GF-D8 (cell line): ENCODE measurements at regions not wholly inside any gene's neighbourhood (a gene's known extent, or its start where the extent isn't known, plus 50 kb on each side); places are given as distances from the start of the nearest gene placed in this dataset.
A peak's percentile ranks its signal among the peaks of the same experiment; 100 is the strongest.
"Not testable (repeated sequence)": the region's sequence is repeated elsewhere in the genome, so short reads cannot be mapped to it uniquely, and the experiment has no call there.

ENCODE experiments used
- DNase-seq: peaks from one replicate; lab custom pipeline; 2025; lab: John Stamatoyannopoulos, UW

DNA sequence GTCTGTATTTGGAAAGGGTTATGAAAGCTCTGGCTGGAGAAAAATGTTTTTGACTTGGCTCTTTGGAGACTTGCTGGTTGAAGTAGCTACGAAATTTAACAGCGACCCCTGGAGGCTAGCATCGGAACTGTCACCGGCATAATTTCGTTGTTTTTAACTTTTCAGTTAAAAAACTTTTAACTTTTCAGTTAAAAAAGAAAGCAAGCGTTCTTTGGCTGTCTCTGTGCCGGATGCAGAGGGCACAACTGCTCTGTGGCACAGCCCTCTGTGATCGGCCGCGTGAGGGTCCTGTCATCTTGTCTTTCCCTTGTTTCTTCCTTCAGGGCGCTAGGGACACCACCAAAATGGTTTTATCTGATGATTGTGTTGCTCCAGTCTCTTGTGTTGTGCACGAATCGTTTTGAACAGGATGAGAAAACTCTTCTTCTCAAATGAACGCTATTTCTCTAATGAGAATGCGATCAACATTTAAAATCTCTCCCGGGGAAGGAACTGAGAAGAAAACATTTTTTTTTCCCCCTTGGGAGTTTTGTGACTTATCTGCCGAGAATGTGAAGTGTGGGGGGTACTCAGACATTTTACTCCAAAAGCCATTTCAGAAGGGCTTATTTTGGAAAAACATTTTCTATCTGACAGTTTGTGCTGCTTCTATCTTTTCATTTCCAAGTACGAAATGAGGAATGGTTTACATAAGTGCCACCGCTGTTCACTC is 57.1 kb downstream of the ADCYAP1 start:
- no peak for DNase-seq

DNA sequence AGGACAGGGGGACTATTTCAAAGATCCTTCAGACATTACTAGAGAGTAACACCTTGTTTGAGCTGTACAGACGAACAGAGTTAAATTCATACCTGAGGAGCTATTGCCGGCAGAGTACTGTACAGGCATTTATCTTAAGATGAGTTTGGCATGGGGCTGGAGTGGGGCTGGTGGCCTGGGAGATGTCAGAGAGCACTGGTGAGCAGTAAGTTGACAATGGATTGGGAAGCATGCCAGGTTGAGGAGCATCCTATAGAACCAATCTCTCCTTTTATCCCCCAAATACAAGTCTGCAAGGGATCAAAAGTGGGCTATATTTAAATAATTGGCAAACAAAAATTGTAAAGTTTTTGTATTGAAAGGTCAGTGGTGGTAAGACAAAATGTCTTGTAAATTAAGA is 58.6 kb downstream of the ADCYAP1 start:
- no peak for DNase-seq

DNA sequence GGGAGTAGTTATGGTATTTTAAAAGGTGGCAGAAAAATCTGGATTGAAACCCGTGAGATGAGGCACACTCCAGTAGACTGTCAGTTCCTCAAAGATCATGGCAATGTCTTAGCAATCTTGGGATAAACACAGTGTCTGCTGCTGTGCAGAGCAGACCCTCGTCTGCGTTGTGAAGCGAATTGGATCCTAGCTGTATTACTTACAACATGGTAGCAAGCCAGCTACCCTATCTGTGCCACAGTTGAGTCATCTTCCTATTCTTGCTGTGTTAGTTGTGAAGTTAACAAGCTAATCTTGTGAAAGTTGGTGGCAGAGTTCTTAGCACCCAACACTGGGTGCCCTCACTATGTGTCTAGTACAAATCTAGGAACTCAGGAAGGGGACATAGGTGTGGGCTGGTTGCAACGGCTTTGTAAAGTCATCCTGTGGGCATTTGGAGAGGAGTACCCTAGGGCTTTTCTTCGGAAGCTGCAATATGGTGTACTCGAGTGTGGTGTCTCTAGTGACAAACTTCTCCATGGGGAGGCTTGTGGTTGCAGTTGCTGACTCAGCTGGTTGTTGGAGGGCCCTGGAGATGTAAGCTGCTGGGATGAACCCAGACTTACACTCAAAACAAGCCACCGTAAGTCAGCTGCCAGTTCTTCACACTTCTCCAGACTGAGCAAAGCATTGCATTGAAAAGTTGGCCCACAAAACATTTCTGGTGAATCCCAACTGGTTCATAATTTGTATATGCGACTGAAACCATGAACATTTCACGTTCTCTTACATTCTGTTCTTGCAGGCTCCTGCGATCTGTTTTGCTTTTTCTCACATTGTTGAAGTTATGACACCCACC is 61.5 kb downstream of the ADCYAP1 start:
- peak; percentile 80 for DNase-seq

DNA sequence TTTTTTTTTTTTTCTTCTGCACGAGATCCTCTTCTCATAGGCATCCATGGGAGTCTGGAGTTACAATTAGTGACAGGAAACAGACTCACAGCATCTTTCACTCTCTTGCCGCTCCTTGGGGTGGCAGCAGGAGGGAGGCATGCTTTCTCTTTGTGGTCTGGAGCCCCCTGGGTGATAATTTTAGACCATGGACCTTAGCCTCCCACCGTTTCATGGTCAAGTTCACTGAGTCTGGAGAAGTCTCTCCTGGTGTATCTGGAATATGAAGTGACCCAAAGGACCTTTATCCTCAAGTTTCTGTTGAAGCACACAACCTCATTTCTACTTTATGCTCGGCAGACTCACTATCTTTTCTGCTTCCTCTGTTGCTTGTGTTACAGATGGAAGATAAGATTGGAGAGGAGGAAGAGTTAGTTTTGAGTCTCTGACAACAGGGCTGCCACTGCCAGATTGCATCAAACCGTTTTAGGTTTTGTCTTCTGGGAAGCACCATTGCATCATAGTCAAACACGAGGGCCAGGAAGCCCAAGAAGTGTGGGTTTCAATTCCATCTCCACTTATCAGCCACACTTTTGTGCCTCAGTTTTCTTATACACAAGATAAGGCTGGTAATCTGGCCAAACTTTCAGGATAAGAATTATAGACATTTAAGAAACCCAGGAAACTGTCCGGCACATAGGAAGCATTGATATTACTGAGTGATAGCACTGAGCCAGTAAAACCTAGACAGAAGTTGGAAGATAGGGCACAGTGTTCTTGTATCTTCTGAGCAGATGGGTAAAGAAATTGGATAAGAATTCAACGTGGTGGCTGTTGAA is 62.3 kb downstream of the ADCYAP1 start:
- peak; percentile 97 for DNase-seq

DNA sequence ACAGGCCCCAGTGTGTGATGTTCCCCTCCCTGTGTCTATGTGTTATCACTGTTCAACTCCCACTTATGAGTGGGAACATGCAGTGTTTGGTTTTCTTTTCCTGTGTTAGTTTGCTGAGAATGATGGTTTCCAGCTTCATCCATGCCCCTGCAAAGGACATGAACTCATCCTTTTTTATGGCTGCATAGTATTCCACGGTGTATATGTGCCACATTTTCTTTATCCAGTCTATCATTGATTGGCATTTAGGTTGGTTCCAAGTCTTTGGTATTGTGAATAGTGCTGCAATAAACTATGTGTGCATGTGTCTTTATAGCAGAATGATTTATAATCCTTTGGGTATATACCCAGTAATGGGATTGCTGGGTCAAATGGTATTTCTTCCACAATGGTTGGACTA is 64.2 kb downstream of the ADCYAP1 start:
- not testable (repeated sequence) for DNase-seq

DNA sequence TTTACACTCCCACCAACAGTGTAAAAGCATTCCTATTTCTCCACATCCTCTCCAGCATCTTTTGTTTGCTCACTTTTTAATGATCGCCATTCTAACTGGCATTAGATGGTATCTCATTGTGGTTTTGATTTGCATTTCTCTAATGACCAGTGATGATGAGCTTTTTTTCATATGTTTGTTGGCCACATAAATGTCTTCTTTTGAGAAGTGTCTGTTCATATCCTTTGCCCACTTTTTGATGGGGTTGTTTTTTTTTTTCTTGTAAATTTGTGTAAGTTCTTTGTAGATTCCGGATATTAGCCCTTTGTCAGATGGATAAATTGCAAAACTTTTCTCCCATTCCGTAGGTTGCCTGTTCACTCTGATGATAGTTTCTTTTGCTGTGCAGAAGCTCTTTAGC is 64.6 kb downstream of the ADCYAP1 start:
- not testable (repeated sequence) for DNase-seq

DNA sequence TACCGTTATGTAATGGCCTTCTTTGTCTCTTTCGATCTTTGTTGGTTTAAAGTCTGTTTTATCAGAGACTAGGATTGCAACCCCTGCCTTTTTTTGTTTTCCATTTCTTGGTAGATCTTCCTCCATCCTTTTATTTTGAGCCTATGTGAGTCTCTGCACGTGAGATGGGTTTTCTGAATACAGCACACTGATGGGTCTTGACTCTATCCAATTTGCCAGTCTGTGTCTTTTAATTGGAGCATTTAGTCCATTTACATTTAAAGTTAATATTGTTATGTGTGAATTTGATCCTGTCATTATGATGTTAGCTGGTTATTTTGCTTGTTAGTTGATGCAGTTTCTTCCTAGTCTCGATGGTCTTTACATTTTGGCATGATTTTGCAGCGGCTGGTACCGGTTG is 69.9 kb downstream of the ADCYAP1 start:
- DNase-seq: not testable (repeated sequence)

DNA sequence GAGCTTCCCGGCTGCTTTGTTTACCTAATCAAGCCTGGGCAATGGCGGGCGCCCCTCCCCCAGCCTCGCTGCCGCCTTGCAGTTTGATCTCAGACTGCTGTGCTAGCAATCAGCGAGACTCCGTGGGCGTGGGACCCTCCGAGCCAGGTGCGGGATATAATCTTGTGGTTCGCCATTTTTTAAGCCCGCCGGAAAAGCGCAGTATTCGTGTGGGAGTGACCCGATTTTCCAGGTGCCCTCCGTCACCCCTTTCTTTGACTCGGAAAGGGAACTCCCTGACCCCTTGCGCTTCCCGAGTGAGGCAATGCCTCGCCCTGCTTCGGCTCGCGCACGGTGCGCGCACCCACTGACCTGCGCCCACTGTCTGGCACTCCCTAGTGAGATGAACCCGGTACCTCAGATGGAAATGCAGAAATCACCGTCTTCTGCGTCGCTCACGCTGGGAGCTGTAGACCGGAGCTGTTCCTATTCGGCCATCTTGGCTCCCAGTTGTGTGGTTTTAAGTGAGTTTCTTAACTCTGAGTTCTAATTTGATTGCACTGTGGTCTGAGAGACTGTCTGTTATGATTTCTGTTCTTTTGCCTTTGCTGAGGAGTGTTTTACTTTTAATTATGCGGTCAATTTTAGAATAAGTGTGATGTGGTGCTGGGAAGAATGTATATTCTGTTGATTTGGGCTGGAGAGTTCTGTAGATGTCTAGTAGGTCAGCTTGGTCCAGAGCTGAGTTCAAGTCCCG is 71.9 kb downstream of the ADCYAP1 start:
- not testable (repeated sequence) for DNase-seq

DNA sequence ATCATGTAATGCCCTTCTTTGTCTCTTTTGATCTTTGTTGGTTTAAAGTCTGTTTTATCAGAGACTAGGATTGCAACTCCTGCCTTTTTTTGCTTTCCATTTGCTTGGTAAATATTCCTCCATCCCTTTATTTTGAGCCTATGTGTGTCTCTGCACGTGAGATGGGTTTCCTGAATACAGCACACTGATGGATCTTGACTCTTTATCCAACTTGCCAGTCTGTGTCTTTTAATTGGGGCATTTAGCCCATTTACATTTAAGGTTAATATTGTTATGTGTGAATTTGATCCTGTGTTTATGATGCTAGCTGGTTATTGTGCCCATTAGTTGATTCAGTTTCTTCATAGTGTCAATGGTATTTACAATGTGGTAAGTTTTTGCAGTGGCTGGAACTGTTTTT is 72.7 kb downstream of the ADCYAP1 start:
- not testable (repeated sequence) for DNase-seq

DNA sequence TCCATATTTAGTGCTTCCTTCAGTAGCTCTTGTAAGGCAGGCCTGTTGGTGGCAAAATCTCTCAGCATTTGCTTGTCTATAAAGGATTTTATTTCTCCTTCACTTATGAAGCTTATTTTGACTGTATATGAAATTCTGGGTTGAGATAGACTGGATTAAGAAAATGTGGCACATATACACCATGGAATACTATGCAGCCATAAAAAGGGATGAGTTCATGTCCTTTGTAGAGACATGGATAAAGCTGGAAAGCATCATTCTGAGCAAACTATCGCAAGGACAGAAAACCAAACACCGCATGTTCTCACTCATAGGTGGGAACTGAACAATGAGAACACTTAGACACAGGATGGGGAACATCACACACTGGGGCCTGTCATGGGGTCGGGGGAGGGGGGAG is 73.1 kb downstream of the ADCYAP1 start:
- not testable (repeated sequence) for DNase-seq

DNA sequence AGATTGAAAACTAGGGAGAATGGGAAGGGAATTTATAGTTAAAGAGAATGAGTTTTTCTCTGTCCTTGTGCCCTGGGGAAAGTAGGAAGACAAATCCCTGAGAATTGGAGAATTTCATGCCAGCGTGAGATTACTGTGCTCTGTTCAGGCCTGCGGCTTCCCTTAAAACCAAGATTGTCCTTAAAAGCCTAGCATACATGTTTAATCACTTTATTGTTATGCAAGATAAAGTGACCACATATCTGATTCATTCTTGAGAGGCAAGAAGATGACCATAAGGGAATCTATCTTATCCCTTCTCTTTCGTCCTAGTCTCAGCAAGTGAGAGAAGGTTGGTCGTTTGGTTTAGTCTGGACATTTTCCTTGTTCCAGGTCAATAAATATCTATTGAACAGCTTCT is 75.9 kb downstream of the ADCYAP1 start:
- no peak for DNase-seq

DNA sequence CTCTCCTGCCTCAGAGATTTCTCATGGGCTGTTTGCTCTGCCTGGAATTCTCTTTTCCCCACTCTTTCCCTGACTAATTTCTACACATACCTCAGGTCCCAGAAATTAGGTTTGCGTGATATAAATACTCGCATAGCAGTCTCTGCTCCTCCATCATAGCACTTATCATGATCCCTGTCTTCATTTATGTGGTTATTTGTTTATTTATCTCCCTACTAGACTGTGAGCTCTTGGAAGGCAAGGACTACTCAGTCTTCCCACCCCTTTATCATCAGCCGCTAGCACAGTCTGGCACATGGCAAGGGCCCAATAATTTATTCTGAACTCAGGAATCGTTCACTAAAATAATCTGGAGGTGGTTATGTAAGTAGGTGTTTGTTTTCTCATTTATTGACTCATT is 79.3 kb downstream of the ADCYAP1 start:
- no peak for DNase-seq

DNA sequence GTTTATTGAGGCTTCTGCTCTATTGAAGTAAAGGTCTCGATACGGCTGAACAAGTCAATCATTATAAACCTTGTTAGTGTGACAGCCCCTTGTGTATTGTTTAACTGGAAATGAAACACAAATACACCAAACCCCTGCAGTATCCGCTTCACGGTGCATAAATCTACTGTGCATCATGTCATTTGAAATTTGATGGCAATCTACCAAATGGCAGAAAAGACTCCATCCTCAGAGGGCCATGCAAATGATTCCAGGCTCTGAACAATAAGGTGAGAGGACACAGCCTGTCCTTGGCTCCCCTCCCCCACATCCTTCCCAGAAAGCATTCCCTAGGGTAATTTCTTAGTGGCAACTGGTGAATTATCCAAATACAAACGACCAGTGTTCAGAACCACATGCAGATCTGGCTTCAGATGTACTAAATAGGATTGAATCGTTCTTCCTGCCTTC is 80.6 kb downstream of the ADCYAP1 start:
- DNase-seq: no peak

DNA sequence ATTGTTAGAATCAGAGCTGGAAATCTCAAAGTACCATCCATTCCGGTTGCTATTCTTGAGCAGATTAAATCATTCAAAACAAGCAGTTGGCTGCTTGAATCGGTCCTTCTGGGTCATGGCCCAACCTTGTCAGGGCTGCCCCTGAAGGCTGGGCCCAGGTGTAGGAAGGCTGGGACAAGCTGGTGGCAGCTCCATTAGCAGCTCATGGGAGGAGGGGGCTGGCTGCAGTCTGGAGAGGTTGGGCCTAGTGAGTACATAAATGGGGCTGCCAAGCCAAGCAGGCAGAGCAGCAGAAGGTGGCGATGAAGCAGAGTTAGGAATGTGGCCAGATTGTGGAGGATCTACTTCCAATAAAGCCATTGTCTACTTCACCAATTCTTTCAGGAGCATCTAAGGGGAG is 81.4 kb downstream of the ADCYAP1 start:
- no peak for DNase-seq

DNA sequence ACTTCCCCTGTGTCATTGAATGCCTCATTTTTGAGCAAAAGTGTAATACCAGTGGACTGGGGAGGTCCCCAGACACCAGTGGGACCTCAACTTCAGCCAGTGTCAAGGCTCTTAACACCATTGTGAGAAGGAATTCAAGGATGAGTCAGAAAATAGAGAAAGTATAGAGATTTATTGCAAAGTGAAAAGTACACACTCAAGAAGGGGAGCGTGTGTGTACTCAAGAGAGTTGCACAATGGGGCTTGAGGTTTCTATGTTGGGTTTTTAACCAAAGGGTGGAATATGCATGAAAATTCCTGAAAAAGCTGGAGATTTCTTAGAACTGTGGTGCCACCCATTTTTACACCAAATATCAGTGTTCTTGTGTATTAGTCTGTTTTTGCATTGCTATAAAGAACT is 81.9 kb downstream of the ADCYAP1 start:
- no peak for DNase-seq

DNA sequence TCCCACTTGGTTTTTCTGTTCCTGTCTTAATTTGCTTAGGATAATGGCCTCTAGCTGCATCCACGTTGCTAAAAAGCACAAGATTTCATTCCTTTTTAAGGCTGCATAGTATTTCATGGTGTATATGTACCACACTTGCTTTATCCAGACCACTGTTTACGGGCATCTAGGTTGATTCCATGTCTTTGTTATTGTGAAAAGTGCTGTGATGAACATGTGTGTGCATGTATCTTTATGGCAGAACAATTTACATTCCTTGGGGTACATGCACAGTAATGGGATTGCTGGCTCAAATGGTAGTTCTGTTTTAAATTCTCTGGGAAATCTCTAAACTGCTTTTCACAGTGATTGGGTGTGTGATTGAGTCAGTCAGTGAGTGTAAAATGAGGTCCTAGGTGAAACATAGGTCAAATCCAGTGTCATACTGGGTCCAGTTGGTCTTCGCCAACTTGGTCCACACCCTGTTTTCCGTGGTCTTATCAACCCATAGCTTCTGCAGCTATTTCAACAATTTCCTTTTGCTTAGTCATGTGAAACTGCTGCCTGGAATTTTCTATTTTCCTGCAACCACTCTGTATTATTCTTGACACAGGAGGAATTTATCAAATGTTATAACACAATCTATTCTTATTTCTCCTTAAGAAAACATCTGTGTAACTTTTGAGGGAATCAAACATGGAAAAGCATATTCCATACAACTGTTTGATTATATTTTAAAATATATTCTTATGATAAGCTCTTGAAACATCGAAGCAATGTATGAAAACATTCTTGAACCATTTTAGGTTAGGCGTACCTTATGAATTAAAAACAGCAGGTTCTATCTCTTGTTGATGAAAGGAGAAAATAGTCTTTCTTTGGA is 82.9 kb downstream of the ADCYAP1 start:
- no peak for DNase-seq

DNA sequence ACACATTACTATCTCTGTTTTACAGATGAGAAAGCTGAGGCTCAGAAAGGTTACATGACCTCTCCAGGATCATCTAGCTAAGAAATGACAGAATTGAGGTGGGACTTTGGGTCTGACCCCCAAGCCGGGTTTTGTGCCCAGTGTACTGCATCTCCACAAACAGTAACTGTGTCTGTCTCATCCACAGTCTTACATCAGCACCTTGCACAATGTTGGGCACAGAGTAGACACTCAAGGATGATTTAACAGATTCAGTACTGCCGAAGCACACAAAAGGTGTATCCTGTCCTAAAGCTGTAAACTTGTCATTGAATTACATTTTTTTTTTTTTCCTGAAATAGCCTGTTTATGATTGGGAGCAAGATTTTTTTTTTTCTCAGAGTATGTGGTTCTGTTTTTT is 84.8 kb downstream of the ADCYAP1 start:
- no peak for DNase-seq

DNA sequence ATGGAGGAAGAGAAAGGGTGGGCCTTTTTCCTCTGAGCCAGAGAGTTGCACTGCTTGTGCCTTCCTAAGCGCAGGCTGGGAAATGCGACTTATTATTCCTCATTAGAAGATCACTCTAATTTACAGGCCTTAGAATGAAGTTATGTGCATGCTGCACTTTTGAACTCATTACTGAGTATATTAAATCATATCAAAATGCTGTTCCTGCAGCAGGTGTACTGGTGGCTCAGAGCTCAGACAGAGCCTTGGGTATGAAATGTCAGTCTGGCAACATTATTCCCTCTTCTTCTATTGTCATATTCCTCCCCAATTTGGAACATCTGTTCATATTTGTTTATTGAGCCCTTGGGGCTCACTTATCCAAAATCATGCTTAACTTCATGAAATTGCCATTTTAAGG is 85.5 kb downstream of the ADCYAP1 start:
- no peak for DNase-seq

DNA sequence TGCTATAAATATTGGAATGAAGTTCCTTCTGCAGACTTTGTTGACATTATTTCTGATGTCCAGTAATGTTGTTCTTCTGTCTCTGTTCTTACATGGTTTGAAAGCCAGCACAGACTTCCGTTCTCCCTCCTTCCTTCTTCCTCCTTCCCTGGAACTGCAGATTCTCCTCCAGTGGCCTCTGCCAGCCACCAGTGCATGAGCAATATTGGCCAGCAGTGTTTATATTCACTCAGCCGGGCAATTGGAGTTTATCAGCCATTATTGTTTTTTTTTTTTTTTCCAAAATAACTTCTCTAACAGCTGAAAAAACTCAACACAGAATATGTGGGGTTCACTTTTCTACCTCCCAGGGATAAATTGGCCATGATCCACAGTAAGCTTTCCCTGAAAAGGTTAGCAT is 86.8 kb downstream of the ADCYAP1 start:
- DNase-seq: no peak

DNA sequence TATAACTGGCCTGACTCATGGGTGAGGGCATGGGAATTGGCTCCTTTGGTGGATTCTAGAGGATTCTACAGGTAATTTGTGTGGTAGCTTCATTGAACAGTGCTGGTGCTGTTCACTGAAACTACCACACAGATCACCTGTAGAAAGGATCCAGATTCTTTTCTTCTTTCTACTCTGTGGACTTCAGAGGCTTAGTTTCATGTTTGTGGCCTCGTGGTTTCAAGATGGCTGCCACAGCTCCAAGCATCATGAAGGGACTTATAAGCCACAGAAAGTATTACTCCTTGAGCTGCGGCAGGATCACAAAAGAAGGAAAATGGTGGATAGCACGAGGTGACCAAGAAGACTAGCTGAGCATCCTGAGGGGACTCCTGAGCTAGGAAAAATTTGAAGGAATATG is 88.9 kb downstream of the ADCYAP1 start:
- DNase-seq: no peak

DNA sequence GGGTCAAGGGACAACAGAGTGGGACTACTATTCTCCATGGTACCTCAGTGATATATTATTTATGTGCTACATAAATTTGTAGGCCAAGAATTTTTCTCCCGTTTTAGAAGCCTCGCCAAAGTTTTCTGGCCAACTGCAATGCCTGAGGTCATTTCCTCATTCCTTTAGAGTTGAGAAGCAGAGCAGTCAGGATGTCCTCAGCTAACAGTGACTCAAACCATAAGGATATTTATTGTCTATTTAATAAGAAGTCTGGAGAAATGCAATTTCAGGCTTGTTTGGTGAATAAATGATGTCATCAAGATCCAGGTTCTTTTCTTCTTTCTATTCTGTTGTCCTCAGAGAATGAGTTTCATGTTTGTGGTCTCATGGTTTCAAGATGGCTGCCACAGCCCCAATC is 91.0 kb downstream of the ADCYAP1 start:
- no peak for DNase-seq
